GM12873 (cell line): ENCODE measurements at regions not wholly inside any gene's neighbourhood (a gene's known extent, or its start where the extent isn't known, plus 50 kb on each side); places are given as distances from the start of the nearest gene placed in this dataset.

ENCODE experiments used
- TF ChIP-seq, protein P1 (sequence below): IDR thresholded peaks from 2 replicates; pipeline ENCODE4 v1.5.1; 2012; ENCODE audit warnings: low read depth, mild to moderate bottlenecking, moderate library complexity, low read length, control low read depth; ENCODE audit not compliant: insufficient read depth; ENCODE audit errors: missing control alignments

DNA sequence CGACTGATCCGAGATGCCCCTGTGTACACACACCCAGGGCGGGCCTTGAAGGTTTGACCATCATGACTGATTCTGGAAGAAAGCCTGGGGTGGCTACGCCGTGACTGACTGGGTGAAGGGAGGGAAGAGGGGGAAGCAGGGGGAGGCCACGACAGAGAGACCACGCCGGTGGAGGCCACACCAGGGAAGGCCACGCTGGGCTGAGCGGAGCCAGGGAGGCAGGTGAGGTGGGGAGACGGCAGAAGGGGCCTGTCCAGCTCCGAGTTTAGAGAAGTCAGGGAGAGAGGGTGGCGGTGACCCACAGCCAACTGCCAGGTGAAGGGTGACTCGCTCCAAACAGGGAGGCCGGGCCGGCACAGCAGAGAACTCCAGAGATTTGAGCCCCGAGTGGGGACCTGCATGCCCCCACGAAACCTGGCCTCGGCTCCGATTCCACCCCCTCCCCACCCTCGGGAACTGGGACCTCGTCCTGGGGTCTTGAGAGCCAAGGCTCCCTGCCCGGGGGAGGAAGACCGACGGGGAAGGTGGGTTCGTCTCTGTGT is 102.6 kb downstream of the PTPRS start:
- TF ChIP-seq, protein P1, sequence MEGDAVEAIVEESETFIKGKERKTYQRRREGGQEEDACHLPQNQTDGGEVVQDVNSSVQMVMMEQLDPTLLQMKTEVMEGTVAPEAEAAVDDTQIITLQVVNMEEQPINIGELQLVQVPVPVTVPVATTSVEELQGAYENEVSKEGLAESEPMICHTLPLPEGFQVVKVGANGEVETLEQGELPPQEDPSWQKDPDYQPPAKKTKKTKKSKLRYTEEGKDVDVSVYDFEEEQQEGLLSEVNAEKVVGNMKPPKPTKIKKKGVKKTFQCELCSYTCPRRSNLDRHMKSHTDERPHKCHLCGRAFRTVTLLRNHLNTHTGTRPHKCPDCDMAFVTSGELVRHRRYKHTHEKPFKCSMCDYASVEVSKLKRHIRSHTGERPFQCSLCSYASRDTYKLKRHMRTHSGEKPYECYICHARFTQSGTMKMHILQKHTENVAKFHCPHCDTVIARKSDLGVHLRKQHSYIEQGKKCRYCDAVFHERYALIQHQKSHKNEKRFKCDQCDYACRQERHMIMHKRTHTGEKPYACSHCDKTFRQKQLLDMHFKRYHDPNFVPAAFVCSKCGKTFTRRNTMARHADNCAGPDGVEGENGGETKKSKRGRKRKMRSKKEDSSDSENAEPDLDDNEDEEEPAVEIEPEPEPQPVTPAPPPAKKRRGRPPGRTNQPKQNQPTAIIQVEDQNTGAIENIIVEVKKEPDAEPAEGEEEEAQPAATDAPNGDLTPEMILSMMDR = no peak

- TF ChIP-seq, protein P1 = no peak
These were observed 103.3 kb downstream of the PTPRS start for GRCh38 chr19:5237190-5237780.

- TF ChIP-seq, protein P1 = no peak
These were observed 105.0 kb downstream of the PTPRS start for GRCh38 chr19:5235458-5236219.

- TF ChIP-seq, protein P1 = no peak
These were observed 106.2 kb downstream of the PTPRS start for GRCh38 chr19:5234412-5234811.

GRCh38 chr19:5232798-5233505 is 107.7 kb downstream of the PTPRS start:
- TF ChIP-seq, protein P1 = no peak

- TF ChIP-seq, protein P1 = no peak
These were observed 108.5 kb downstream of the PTPRS start for GRCh38 chr19:5231857-5232678.
